Esophagus muscularis mucosa (tissue), 4 donors: ENCODE measurements at regions not wholly inside any gene's neighbourhood (a gene's known extent, or its start where the extent isn't known, plus 50 kb on each side); places are given as distances from the start of the nearest gene placed in this dataset.

ENCODE experiments used
- CTCF ChIP-seq, 3 experiments: fragments of 200-600 bp in 2 of 3; fragments of 450-650 bp in 1 of 3; sonication (generic) in 2 of 3; IDR thresholded peaks; one replicate each; pipeline ENCODE4 v1.5.1; 2017 to 2019; ENCODE audit warnings: antibody characterized with exemption in 3 of 3, mild to moderate bottlenecking in 2 of 3, moderate library complexity in 1 of 3
- EP300 ChIP-seq: sonication (generic); formaldehyde crosslinking; IDR thresholded peaks from one replicate; pipeline ENCODE4 v1.6.1; 2017; ENCODE audit warnings: antibody characterized with exemption
- POLR2A ChIP-seq: fragments of 450-650 bp; IDR thresholded peaks from one replicate; pipeline ENCODE4 v1.6.1; 2017; ENCODE audit warnings: antibody characterized with exemption, moderate library complexity, mild to moderate bottlenecking, low read depth

- no peak for TF ChIP-seq EP300
- no peak for TF ChIP-seq CTCF (IDR thresholded peaks at IDR 0.05)
- no peak for TF ChIP-seq POLR2A
These were observed 285.8 kb upstream of the GRIP1 start for GRCh38 chr12:66964629-66965028.
